Peyer's patch (tissue), 4 donors: ENCODE measurements at regions not wholly inside any gene's neighbourhood (a gene's known extent, or its start where the extent isn't known, plus 50 kb on each side); places are given as distances from the start of the nearest gene placed in this dataset.

Experiments used
- DNase-seq, 3 donors: peaks; one replicate each; pipeline ENCODE4 v3.0.0-alpha.2; 2017 to 2019
- H3K27ac ChIP-seq, 4 donors: fragments of 200-600 bp; sonication (generic); one replicate each; pipeline ENCODE4 v1.5.1; 2016 to 2019
- H3K27me3 ChIP-seq, 2 donors: fragments of 200-600 bp; sonication (generic); one replicate each; pipeline ENCODE4 v1.5.1; 2019
- H3K36me3 ChIP-seq, 3 donors: fragments of 200-600 bp; sonication (generic); one replicate each; pipeline ENCODE4 v1.5.1; 2016 to 2019
- H3K4me1 ChIP-seq, 4 donors: fragments of 200-600 bp; sonication (generic); one replicate each; pipeline ENCODE4 v1.5.1; 2016 to 2019
- H3K4me3 ChIP-seq, 4 donors: fragments of 200-600 bp; sonication (generic); 1 replicate in 3 of 4; 2 replicates in 1 of 4; pipeline ENCODE4 v1.5.1; 2016 to 2019; ENCODE audit warnings: mild to moderate bottlenecking in 1 of 4
- H3K9me3 ChIP-seq, 4 donors: fragments of 200-600 bp; sonication (generic); one replicate each; pipeline ENCODE4 v1.5.1; 2016 to 2019; ENCODE audit warnings: mild to moderate bottlenecking in 1 of 4
- POLR2A ChIP-seq, 2 donors: fragments of 450-650 bp; IDR thresholded peaks; one replicate each; pipeline ENCODE4 v1.5.1; 2017; ENCODE audit warnings: antibody characterized with exemption in 2 of 2, mild to moderate bottlenecking in 2 of 2, moderate library complexity in 2 of 2
- TF ChIP-seq, protein P1 (sequence below), 6 experiments: fragments of 450-650 bp in 4 of 6; fragments of 200-600 bp in 2 of 6; sonication (generic) in 1 of 6; IDR thresholded peaks; one replicate each; pipeline ENCODE4 v1.5.1; 2017 to 2019; ENCODE audit warnings: antibody characterized with exemption in 6 of 6, mild to moderate bottlenecking in 3 of 6, moderate library complexity in 1 of 6

DNA sequence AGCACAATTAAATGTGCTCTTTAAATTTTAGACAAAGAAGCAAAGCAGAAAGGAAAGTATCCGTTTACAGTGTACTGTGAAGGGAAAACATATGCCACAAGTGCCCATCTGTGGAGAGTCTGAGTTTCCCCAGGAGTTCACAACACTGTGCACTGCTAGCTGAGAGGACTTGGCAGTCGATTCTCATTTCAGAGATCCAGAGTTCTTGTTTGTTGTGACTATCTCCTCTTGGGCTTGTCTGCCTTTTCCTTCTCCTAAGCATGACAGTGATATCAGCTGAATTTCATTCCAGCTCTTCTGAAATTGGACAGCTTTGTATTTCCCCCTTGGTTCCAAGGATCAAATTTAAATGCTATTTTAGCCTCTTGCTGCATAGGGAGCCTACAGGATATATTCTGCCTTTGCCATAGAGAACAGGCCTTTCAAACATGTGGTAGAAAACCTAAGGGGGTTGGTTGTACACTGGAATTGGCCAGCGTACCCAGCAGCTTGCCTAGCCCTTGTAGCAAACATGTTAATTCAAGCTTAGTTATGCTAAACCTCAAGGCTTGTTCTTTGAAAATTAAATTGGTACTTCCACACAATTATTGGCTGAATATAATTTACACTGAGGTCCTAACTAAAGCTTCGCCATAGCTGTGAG lies 259.2 kb upstream of the NOVA1 start:
- no peak for DNase-seq
- no peaks in the 10 kb centered on the region for H3K36me3 ChIP-seq

DNA sequence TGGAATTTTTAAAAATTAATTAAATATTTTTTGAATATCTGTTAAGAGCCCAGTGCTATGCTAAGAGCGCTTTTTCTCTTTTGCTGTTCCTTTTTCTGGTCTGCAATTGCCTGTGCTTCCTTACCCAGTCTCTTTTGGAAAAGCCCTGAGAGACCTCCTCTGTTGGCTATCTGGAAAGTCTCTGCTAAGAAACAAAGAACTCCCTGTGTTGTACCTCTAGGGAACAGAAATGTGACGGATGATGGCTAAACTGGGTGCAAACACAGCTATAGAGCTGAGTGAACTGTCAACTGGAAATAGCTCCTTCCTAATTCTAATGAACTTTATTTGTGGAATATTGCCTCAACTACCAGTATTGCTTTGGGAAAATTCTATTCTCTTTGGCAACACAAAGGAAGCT lies 261.6 kb upstream of the NOVA1 start:
- Histone ChIP-seq H3K4me3 (no peak overlapping the region), H3K4me1 (no peaks in the 10 kb centered on the region), H3K36me3 (no peaks in the 10 kb centered on the region), H3K27me3 (no peaks in the 10 kb centered on the region), H3K27ac (no peak overlapping the region), H3K9me3 (no peaks in the 10 kb centered on the region)
- no peak for DNase-seq
- no peak for TF ChIP-seq POLR2A (IDR thresholded peaks at IDR 0.05)
- TF ChIP-seq, protein P1, sequence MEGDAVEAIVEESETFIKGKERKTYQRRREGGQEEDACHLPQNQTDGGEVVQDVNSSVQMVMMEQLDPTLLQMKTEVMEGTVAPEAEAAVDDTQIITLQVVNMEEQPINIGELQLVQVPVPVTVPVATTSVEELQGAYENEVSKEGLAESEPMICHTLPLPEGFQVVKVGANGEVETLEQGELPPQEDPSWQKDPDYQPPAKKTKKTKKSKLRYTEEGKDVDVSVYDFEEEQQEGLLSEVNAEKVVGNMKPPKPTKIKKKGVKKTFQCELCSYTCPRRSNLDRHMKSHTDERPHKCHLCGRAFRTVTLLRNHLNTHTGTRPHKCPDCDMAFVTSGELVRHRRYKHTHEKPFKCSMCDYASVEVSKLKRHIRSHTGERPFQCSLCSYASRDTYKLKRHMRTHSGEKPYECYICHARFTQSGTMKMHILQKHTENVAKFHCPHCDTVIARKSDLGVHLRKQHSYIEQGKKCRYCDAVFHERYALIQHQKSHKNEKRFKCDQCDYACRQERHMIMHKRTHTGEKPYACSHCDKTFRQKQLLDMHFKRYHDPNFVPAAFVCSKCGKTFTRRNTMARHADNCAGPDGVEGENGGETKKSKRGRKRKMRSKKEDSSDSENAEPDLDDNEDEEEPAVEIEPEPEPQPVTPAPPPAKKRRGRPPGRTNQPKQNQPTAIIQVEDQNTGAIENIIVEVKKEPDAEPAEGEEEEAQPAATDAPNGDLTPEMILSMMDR (IDR thresholded peaks at IDR 0.05): no peak

More for the DNA sequence above, 259.2 kb upstream of the NOVA1 start:
- no peaks in the 10 kb centered on the region for H3K27me3 ChIP-seq
- H3K27ac ChIP-seq: no peak overlapping the region
- H3K4me1 ChIP-seq: no peaks in the 10 kb centered on the region
- no peak overlapping the region for H3K4me3 ChIP-seq
- no peaks in the 10 kb centered on the region for H3K9me3 ChIP-seq
- no peak for TF ChIP-seq POLR2A (IDR thresholded peaks at IDR 0.05)
- TF ChIP-seq, protein P1 (IDR thresholded peaks at IDR 0.05): no peak

DNA sequence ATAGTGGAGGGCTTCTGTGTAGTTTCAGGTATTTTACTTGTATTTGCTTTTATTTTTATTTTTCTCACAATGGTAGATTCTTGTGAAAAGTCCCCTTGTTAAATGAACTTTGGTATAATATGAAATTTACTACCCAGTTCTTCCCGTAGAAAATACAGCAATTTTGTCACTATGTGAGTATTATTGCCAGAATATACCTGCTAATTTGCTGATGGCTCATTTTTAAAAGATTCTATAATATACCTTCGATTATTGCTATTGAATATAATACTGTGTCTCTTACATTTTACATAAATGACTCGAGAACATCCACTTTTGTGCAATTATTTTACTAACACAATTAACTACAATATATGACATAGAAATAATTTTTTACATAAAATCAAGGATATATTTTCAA lies 262.3 kb upstream of the NOVA1 start:
- Histone ChIP-seq H3K9me3 (no peaks in the 10 kb centered on the region), H3K27ac (no peak overlapping the region), H3K27me3 (no peaks in the 10 kb centered on the region), H3K36me3 (no peaks in the 10 kb centered on the region), H3K4me3 (no peak overlapping the region), H3K4me1 (no peaks in the 10 kb centered on the region)
- no peak for DNase-seq
- no peak for TF ChIP-seq POLR2A (IDR thresholded peaks at IDR 0.05)
- TF ChIP-seq, protein P1 (IDR thresholded peaks at IDR 0.05): no peak

DNA sequence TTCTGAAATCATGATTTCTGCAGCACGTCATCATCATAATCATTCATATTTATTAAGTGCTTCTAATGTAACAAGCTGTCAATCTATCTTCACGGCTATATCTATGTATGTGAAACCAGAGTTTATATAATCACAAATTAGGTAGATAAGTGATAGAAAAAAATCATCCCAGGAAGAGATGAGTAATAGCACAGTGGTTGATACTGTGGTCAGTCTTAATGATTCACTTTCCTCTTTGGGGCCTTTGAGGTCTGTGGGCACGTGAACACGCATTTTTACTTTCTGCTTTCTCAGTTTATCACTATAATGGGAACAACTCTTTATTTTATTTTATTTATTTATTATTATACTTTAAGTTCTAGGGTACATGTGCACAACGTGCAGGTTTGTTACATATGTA lies 265.9 kb upstream of the NOVA1 start:
- Histone ChIP-seq H3K4me3 (no peak overlapping the region), H3K36me3 (no peaks in the 10 kb centered on the region), H3K27ac (no peak overlapping the region), H3K9me3 (no peaks in the 10 kb centered on the region), H3K4me1 (no peaks in the 10 kb centered on the region), H3K27me3 (no peaks in the 10 kb centered on the region)
- DNase-seq: no peak
- TF ChIP-seq, protein P1 (IDR thresholded peaks at IDR 0.05): no peak
- no peak for TF ChIP-seq POLR2A (IDR thresholded peaks at IDR 0.05)

DNA sequence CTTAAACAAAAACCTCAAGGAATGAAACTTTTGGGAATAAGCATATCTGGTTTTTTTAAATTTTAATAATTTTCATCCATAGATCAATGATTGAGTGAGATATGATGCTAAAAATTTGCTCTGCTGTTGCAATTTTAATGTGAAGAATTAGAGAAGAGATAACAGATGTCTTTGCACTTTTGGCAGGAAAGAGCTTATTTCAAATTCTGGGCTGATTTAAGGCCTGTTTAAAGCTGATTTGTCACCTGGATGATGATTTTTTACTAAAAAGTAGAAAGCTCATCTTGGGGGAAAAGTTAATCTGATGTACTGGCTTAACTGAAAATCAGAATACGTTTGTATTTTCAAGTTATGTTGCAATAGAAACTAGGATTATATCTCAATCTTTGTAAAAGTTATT lies 268.9 kb upstream of the NOVA1 start:
- DNase-seq: no peak
- TF ChIP-seq, protein P1 (IDR thresholded peaks at IDR 0.05): no peak
- TF ChIP-seq POLR2A (IDR thresholded peaks at IDR 0.05): no peak
- no peaks in the 10 kb centered on the region for H3K27me3 ChIP-seq
- no peaks in the 10 kb centered on the region for H3K36me3 ChIP-seq
- H3K9me3 ChIP-seq: no peaks in the 10 kb centered on the region
- no peaks in the 10 kb centered on the region for H3K4me1 ChIP-seq
- no peak overlapping the region for H3K27ac ChIP-seq
- no peak overlapping the region for H3K4me3 ChIP-seq
